Nephron (organoid): ENCODE measurements at regions not wholly inside any gene's neighbourhood (a gene's known extent, or its start where the extent isn't known, plus 50 kb on each side); places are given as distances from the start of the nearest gene placed in this dataset.
A peak's percentile ranks its signal among the peaks of the same experiment; 100 is the strongest.

Experiments
- H3K27ac Mint-ChIP-seq, 3 experiments: 2 replicates each; pipeline ENCODE4 v1.8.0; 2020; ENCODE audit warnings: mixed read lengths in 3 of 3, mild to moderate bottlenecking in 2 of 3, moderate library complexity in 1 of 3
- H3K27me3 Mint-ChIP-seq: 2 replicates; pipeline ENCODE4 v1.8.0; 2021; ENCODE audit warnings: low read depth, mild to moderate bottlenecking, moderate library complexity, mixed read lengths
- H3K36me3 Mint-ChIP-seq: 2 replicates; pipeline ENCODE4 v1.8.0; 2020; ENCODE audit warnings: low read depth, mixed read lengths
- H3K4me1 Mint-ChIP-seq: 2 replicates; pipeline ENCODE4 v1.8.0; 2020; ENCODE audit warnings: mixed read lengths
- H3K4me3 Mint-ChIP-seq, 3 experiments: 2 replicates each; pipeline ENCODE4 v1.8.0; 2020; ENCODE audit warnings: mild to moderate bottlenecking in 3 of 3, mixed read lengths in 3 of 3, moderate library complexity in 2 of 3
- H3K9me3 Mint-ChIP-seq: 2 replicates; pipeline ENCODE4 v1.8.0; 2020; ENCODE audit warnings: mixed read lengths
- CTCF ChIP-seq, 3 experiments: fragments of 200-600 bp; sonication (generic); IDR thresholded peaks; one replicate each; pipeline ENCODE4 v1.5.0; 2021; ENCODE audit warnings: antibody characterized with exemption in 3 of 3; ENCODE audit not compliant: unreplicated experiment in 3 of 3

- Mint-ChIP-seq H3K27me3 (peaks cover 5% of the 10 kb centered on the region), H3K9me3 (no peaks in the 10 kb centered on the region), H3K4me1 (peaks cover 22% of the 10 kb centered on the region), H3K36me3 (no peaks in the 10 kb centered on the region), H3K4me3 (no peak overlapping the region), H3K27ac (peak overlapping the region in 1 of 3 experiments; percentile 74)
- TF ChIP-seq CTCF (IDR thresholded peaks at IDR 0.05; ENCODE audit: unreplicated experiment in 3 of 3), result peak in 1 of 3 experiments; percentile 28
Measured at GRCh38 chr6:106883808-106884262, 90.7 kb downstream of the CD24 start.

- no peak for TF ChIP-seq CTCF (IDR thresholded peaks at IDR 0.05; ENCODE audit: unreplicated experiment in 3 of 3)
- Mint-ChIP-seq H3K9me3 (no peaks in the 10 kb centered on the region), H3K36me3 (no peaks in the 10 kb centered on the region), H3K27ac (peak overlapping the region; percentile 79 to 94 (median 80)), H3K27me3 (no peaks in the 10 kb centered on the region), H3K4me1 (peaks cover 15% of the 10 kb centered on the region), H3K4me3 (no peak overlapping the region)
Measured at GRCh38 chr6:106882601-106883518, 91.7 kb downstream of the CD24 start.

- Mint-ChIP-seq H3K36me3 (no peaks in the 10 kb centered on the region), H3K27ac (peak overlapping the region; percentile 79 to 94 (median 80)), H3K27me3 (no peaks in the 10 kb centered on the region), H3K4me1 (peaks cover 12% of the 10 kb centered on the region), H3K4me3 (no peak overlapping the region), H3K9me3 (peaks cover 2% of the 10 kb centered on the region)
- no peak for TF ChIP-seq CTCF (IDR thresholded peaks at IDR 0.05; ENCODE audit: unreplicated experiment in 3 of 3)
Measured at GRCh38 chr6:106882138-106882537, 92.4 kb downstream of the CD24 start.

- H3K4me1 Mint-ChIP-seq, result peaks cover 7% of the 10 kb centered on the region
- H3K9me3 Mint-ChIP-seq, result peaks cover 7% of the 10 kb centered on the region
- no peaks in the 10 kb centered on the region for H3K27me3 Mint-ChIP-seq
- peaks cover 3% of the 10 kb centered on the region for H3K36me3 Mint-ChIP-seq
- peak overlapping the region in 1 of 3 experiments; percentile 64 for H3K27ac Mint-ChIP-seq
- H3K4me3 Mint-ChIP-seq, result no peak overlapping the region
- no peak for TF ChIP-seq CTCF (IDR thresholded peaks at IDR 0.05; ENCODE audit: unreplicated experiment in 3 of 3)
Measured at GRCh38 chr6:106880952-106881351, 93.6 kb downstream of the CD24 start.

- peaks cover 15% of the 10 kb centered on the region for H3K9me3 Mint-ChIP-seq
- H3K36me3 Mint-ChIP-seq, result peaks cover 3% of the 10 kb centered on the region
- H3K4me1 Mint-ChIP-seq, result no peaks in the 10 kb centered on the region
- H3K27ac Mint-ChIP-seq, result no peak overlapping the region
- H3K27me3 Mint-ChIP-seq, result no peaks in the 10 kb centered on the region
- TF ChIP-seq CTCF (IDR thresholded peaks at IDR 0.05; ENCODE audit: unreplicated experiment in 3 of 3), result no peak
- H3K4me3 Mint-ChIP-seq, result no peak overlapping the region
Measured at GRCh38 chr6:106875782-106876321, 98.7 kb downstream of the CD24 start.
